HG03520 (cell line): ENCODE measurements at regions not wholly inside any gene's neighbourhood (a gene's known extent, or its start where the extent isn't known, plus 50 kb on each side); places are given as distances from the start of the nearest gene placed in this dataset.

Source experiments
- ATAC-seq: cut with Tn5 transposase; IDR thresholded peaks from one replicate; pipeline ENCODE4 v1.9.1; 2021; ENCODE audit warnings: mild to moderate bottlenecking, moderate library complexity; ENCODE audit not compliant: unreplicated experiment

- ATAC-seq: no peak
Observed at GRCh38 chr10:30793093-30793492, 163.5 kb upstream of the LYZL2 start.

- ATAC-seq: no peak
Observed at GRCh38 chr10:30792025-30792424, 162.5 kb upstream of the LYZL2 start.

GRCh38 chr10:30791197-30791611 is 161.7 kb upstream of the LYZL2 start:
- ATAC-seq: no peak

GRCh38 chr10:30789806-30790205 is 160.3 kb upstream of the LYZL2 start:
- ATAC-seq: no peak

- ATAC-seq: no peak
Observed at GRCh38 chr10:30788307-30788706, 158.8 kb upstream of the LYZL2 start.

- ATAC-seq: no peak
Observed at GRCh38 chr10:30786906-30787305, 157.4 kb upstream of the LYZL2 start.

GRCh38 chr10:30786131-30786530 is 156.6 kb upstream of the LYZL2 start:
- ATAC-seq: no peak

GRCh38 chr10:30784897-30785605 is 155.5 kb upstream of the LYZL2 start:
- ATAC-seq: no peak

- no peak for ATAC-seq
Observed at GRCh38 chr10:30784524-30784896, 155.0 kb upstream of the LYZL2 start.

GRCh38 chr10:30783939-30784501 is 154.5 kb upstream of the LYZL2 start:
- ATAC-seq: no peak

GRCh38 chr10:30782537-30783461 is 153.2 kb upstream of the LYZL2 start:
- no peak for ATAC-seq

GRCh38 chr10:30782157-30782536 is 152.6 kb upstream of the LYZL2 start:
- ATAC-seq: no peak

- no peak for ATAC-seq
Observed at GRCh38 chr10:30781670-30782121, 152.1 kb upstream of the LYZL2 start.

- no peak for ATAC-seq
Observed at GRCh38 chr10:30778769-30779168, 149.2 kb upstream of the LYZL2 start.

GRCh38 chr10:30775779-30776591 is 146.4 kb upstream of the LYZL2 start:
- ATAC-seq: no peak

GRCh38 chr10:30774261-30774660 is 144.7 kb upstream of the LYZL2 start:
- ATAC-seq: no peak

- no peak for ATAC-seq
Observed at GRCh38 chr10:30773501-30773900, 143.9 kb upstream of the LYZL2 start.

GRCh38 chr10:30770816-30771215 is 141.3 kb upstream of the LYZL2 start:
- no peak for ATAC-seq

GRCh38 chr10:30770229-30770628 is 140.7 kb upstream of the LYZL2 start:
- no peak for ATAC-seq

- no peak for ATAC-seq
Observed at GRCh38 chr10:30769361-30769760, 139.8 kb upstream of the LYZL2 start.

GRCh38 chr10:30765616-30766015 is 136.1 kb upstream of the LYZL2 start:
- no peak for ATAC-seq
